WERI-Rb-1 (cell line): ENCODE measurements at regions not wholly inside any gene's neighbourhood (a gene's known extent, or its start where the extent isn't known, plus 50 kb on each side); places are given as distances from the start of the nearest gene placed in this dataset.
A peak's percentile ranks its signal among the peaks of the same experiment; 100 is the strongest.

Source experiments
- DNase-seq: peaks from one replicate; pipeline ENCODE4 v3.0.0-alpha.2; 2020
- H3K27ac ChIP-seq: fragments of 250-450 bp; sonication (Bioruptor Pico); 2 replicates; pipeline ENCODE4 v1.5.1; 2020; ENCODE audit warnings: mild to moderate bottlenecking, moderate library complexity
- H3K27me3 ChIP-seq: fragments of 250-450 bp; sonication (Bioruptor Pico); 2 replicates; pipeline ENCODE4 v1.5.1; 2021; ENCODE audit warnings: mild to moderate bottlenecking, low read depth, moderate library complexity; ENCODE audit not compliant: insufficient read depth, severe bottlenecking
- H3K36me3 ChIP-seq: fragments of 250-450 bp; sonication (Bioruptor Pico); 2 replicates; pipeline ENCODE4 v1.5.1; 2020; ENCODE audit warnings: mild to moderate bottlenecking, moderate library complexity
- H3K4me3 ChIP-seq: 2 replicates; pipeline ENCODE4 v1.5.1; 2011; ENCODE audit warnings: low read depth, mild to moderate bottlenecking, control low read depth, low read length
- H3K9me3 ChIP-seq: fragments of 250-450 bp; sonication (Bioruptor Pico); 2 replicates; pipeline ENCODE4 v1.5.1; 2021; ENCODE audit warnings: mild to moderate bottlenecking, moderate library complexity; ENCODE audit not compliant: severe bottlenecking
- TF ChIP-seq, protein P1 (sequence below): IDR thresholded peaks from 2 replicates; pipeline ENCODE4 v1.5.1; 2011; ENCODE audit warnings: low read depth, mild to moderate bottlenecking, control low read depth, inconsistent platforms, low read length

GRCh38 chr7:126210707-126211106, 1042.0 kb downstream of the GRM8 start:
- Histone ChIP-seq H3K27me3 (no peaks in the 10 kb centered on the region), H3K9me3 (no peaks in the 10 kb centered on the region), H3K4me3 (no peak overlapping the region), H3K27ac (no peak overlapping the region), H3K36me3 (no peaks in the 10 kb centered on the region)
- no peak for DNase-seq
- TF ChIP-seq, protein P1, sequence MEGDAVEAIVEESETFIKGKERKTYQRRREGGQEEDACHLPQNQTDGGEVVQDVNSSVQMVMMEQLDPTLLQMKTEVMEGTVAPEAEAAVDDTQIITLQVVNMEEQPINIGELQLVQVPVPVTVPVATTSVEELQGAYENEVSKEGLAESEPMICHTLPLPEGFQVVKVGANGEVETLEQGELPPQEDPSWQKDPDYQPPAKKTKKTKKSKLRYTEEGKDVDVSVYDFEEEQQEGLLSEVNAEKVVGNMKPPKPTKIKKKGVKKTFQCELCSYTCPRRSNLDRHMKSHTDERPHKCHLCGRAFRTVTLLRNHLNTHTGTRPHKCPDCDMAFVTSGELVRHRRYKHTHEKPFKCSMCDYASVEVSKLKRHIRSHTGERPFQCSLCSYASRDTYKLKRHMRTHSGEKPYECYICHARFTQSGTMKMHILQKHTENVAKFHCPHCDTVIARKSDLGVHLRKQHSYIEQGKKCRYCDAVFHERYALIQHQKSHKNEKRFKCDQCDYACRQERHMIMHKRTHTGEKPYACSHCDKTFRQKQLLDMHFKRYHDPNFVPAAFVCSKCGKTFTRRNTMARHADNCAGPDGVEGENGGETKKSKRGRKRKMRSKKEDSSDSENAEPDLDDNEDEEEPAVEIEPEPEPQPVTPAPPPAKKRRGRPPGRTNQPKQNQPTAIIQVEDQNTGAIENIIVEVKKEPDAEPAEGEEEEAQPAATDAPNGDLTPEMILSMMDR: no peak

GRCh38 chr7:126203185-126203584, 1049.6 kb downstream of the GRM8 start:
- no peaks in the 10 kb centered on the region for H3K9me3 ChIP-seq
- no peak overlapping the region for H3K27ac ChIP-seq
- TF ChIP-seq, protein P1: no peak
- no peaks in the 10 kb centered on the region for H3K36me3 ChIP-seq
- no peaks in the 10 kb centered on the region for H3K27me3 ChIP-seq
- no peak overlapping the region for H3K4me3 ChIP-seq
- no peak for DNase-seq

DNA sequence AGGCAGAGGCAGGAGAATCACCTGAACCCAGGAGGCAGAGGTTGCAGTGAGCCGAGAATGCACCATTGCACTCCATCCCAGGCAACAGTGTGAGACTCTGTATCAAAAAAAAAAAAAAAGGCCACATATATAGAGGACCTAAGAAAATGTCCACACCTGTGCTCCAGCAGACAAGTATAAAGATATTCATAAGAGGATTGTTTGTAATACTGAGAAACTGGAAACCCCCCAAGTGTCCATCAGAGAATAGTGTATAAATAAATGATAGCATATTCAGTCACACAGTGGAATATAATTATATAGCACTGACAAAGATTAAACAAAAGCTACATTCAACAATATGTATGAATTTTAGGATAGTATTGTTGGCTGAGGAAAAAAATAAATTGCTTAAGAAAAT, 1050.6 kb downstream of the GRM8 start:
- no peak for DNase-seq
- Histone ChIP-seq H3K27me3 (no peaks in the 10 kb centered on the region), H3K36me3 (no peaks in the 10 kb centered on the region)

DNA sequence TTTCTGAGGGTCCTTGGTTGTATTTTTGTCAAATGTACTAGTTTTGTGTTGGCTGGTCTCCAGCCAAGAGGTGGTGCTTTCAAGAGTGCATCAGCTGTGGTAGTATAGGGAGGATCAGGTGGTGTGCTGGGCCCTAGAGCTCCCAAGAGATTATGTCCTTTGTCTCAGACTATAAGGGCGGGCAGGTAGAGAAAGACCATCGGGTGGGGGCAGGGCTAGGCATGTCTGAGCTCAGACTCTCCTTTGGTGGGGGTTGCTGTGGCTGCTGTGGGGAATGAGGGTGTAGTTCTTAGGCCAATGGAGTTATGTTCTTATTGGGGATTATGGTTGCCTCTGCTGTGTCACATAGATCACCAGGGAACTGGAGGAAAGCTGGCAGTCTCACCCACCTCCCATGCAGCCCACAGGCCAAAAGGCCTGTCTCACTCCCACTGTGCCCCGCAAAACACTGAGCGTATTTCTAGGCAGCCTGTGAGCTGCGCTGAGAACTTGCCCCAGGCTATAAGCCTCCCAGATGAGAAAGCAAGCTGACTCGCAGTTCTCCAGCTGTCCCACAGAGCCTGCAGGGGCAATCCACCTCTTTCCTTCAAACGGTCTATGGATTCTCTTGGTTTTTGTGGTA, 1066.7 kb downstream of the GRM8 start:
- TF ChIP-seq, protein P1: no peak

More for the DNA sequence above, 1050.6 kb downstream of the GRM8 start:
- TF ChIP-seq, protein P1: no peak
- Histone ChIP-seq H3K4me3 (no peak overlapping the region), H3K9me3 (no peaks in the 10 kb centered on the region), H3K27ac (no peak overlapping the region)

GRCh38 chr7:126179916-126180315, 1072.8 kb downstream of the GRM8 start:
- no peak for DNase-seq
- no peaks in the 10 kb centered on the region for H3K36me3 ChIP-seq

More for the DNA sequence above, 1066.7 kb downstream of the GRM8 start:
- peak; percentile 60 for DNase-seq
- Histone ChIP-seq H3K27me3 (no peaks in the 10 kb centered on the region), H3K27ac (peak overlapping the region; percentile 52), H3K9me3 (peaks cover 3% of the 10 kb centered on the region), H3K4me3 (no peak overlapping the region), H3K36me3 (no peaks in the 10 kb centered on the region)

More at GRCh38 chr7:126179916-126180315, 1072.8 kb downstream of the GRM8 start:
- TF ChIP-seq, protein P1: no peak
- Histone ChIP-seq H3K27me3 (no peaks in the 10 kb centered on the region), H3K4me3 (no peak overlapping the region), H3K9me3 (no peaks in the 10 kb centered on the region), H3K27ac (no peak overlapping the region)
